ENCODE measurements at regions not wholly inside any gene's neighbourhood (a gene's known extent, or its start where the extent isn't known, plus 50 kb on each side); places are given as distances from the start of the nearest gene placed in this dataset.

- DNase-seq (ENCODE audit: low read depth in 6 of 9, low spot score in 9 of 9), result no peak
- Histone ChIP-seq H3K27me3 (ENCODE audit: control insufficient read depth in 2 of 2, insufficient read depth in 1 of 2, low read length in 1 of 2) (no peaks in the 10 kb centered on the region), H3K4me1 (ENCODE audit: control insufficient read depth in 2 of 2, insufficient read depth in 2 of 2, low read length in 2 of 2) (no peaks in the 10 kb centered on the region), H3K9me3 (ENCODE audit: control insufficient read depth in 2 of 2, insufficient read depth in 1 of 2, low read length in 1 of 2) (no peaks in the 10 kb centered on the region), H3K36me3 (ENCODE audit: control insufficient read depth in 2 of 2, insufficient read depth in 2 of 2, low read length in 1 of 2) (no peaks in the 10 kb centered on the region), H3K4me3 (ENCODE audit: low read length in 2 of 2) (no peak overlapping the region), H3K27ac (ENCODE audit: low read depth in 1 of 2, low read length in 1 of 2) (no peak overlapping the region)
These were observed 125.9 kb upstream of the SLC7A14 start for GRCh38 chr3:170711786-170712185.

- 100% methylated on average over 1 of the region's 1 CpG for WGBS
- no peaks in the 10 kb centered on the region for H3K4me1 ChIP-seq (ENCODE audit: control insufficient read depth in 2 of 2, insufficient read depth in 2 of 2, low read length in 2 of 2)
- no peaks in the 10 kb centered on the region for H3K9me3 ChIP-seq (ENCODE audit: control insufficient read depth in 2 of 2, insufficient read depth in 1 of 2, low read length in 1 of 2)
- no peaks in the 10 kb centered on the region for H3K27me3 ChIP-seq (ENCODE audit: control insufficient read depth in 2 of 2, insufficient read depth in 1 of 2, low read length in 1 of 2)
- no peak overlapping the region for H3K4me3 ChIP-seq (ENCODE audit: low read length in 2 of 2)
- H3K36me3 ChIP-seq (ENCODE audit: control insufficient read depth in 2 of 2, insufficient read depth in 2 of 2, low read length in 1 of 2), result no peaks in the 10 kb centered on the region
- no peak for DNase-seq (ENCODE audit: low read depth in 6 of 9, low spot score in 9 of 9)
- no peak overlapping the region for H3K27ac ChIP-seq (ENCODE audit: low read depth in 1 of 2, low read length in 1 of 2)
These were observed 123.2 kb upstream of the SLC7A14 start for GRCh38 chr3:170709046-170709445.

GRCh38 chr3:170707899-170708298 lies 122.0 kb upstream of the SLC7A14 start:
- no peak overlapping the region for H3K27ac ChIP-seq (ENCODE audit: low read depth in 1 of 2, low read length in 1 of 2)
- 89% methylated on average over 2 of the region's 2 CpGs for WGBS

GRCh38 chr3:170705131-170705530 lies 119.3 kb upstream of the SLC7A14 start:
- DNase-seq (ENCODE audit: low read depth in 6 of 9, low spot score in 9 of 9), result no peak
- Histone ChIP-seq H3K27me3 (ENCODE audit: control insufficient read depth in 2 of 2, insufficient read depth in 1 of 2, low read length in 1 of 2) (no peaks in the 10 kb centered on the region), H3K4me1 (ENCODE audit: control insufficient read depth in 2 of 2, insufficient read depth in 2 of 2, low read length in 2 of 2) (no peaks in the 10 kb centered on the region), H3K4me3 (ENCODE audit: low read length in 2 of 2) (no peak overlapping the region), H3K9me3 (ENCODE audit: control insufficient read depth in 2 of 2, insufficient read depth in 1 of 2, low read length in 1 of 2) (no peaks in the 10 kb centered on the region), H3K27ac (ENCODE audit: low read depth in 1 of 2, low read length in 1 of 2) (no peak overlapping the region), H3K36me3 (ENCODE audit: control insufficient read depth in 2 of 2, insufficient read depth in 2 of 2, low read length in 1 of 2) (no peaks in the 10 kb centered on the region)
- 75% methylated on average over 5 of the region's 5 CpGs for WGBS

More at GRCh38 chr3:170707899-170708298, 122.0 kb upstream of the SLC7A14 start:
- H3K4me1 ChIP-seq (ENCODE audit: control insufficient read depth in 2 of 2, insufficient read depth in 2 of 2, low read length in 2 of 2), result no peaks in the 10 kb centered on the region
- DNase-seq (ENCODE audit: low read depth in 6 of 9, low spot score in 9 of 9), result no peak
- no peaks in the 10 kb centered on the region for H3K9me3 ChIP-seq (ENCODE audit: control insufficient read depth in 2 of 2, insufficient read depth in 1 of 2, low read length in 1 of 2)
- H3K4me3 ChIP-seq (ENCODE audit: low read length in 2 of 2), result no peak overlapping the region
- H3K27me3 ChIP-seq (ENCODE audit: control insufficient read depth in 2 of 2, insufficient read depth in 1 of 2, low read length in 1 of 2), result no peaks in the 10 kb centered on the region
- H3K36me3 ChIP-seq (ENCODE audit: control insufficient read depth in 2 of 2, insufficient read depth in 2 of 2, low read length in 1 of 2), result no peaks in the 10 kb centered on the region

- no peaks in the 10 kb centered on the region for H3K36me3 ChIP-seq (ENCODE audit: control insufficient read depth in 2 of 2, insufficient read depth in 2 of 2, low read length in 1 of 2)
- no peaks in the 10 kb centered on the region for H3K27me3 ChIP-seq (ENCODE audit: control insufficient read depth in 2 of 2, insufficient read depth in 1 of 2, low read length in 1 of 2)
- no peaks in the 10 kb centered on the region for H3K9me3 ChIP-seq (ENCODE audit: control insufficient read depth in 2 of 2, insufficient read depth in 1 of 2, low read length in 1 of 2)
- H3K4me3 ChIP-seq (ENCODE audit: low read length in 2 of 2), result no peak overlapping the region
- H3K4me1 ChIP-seq (ENCODE audit: control insufficient read depth in 2 of 2, insufficient read depth in 2 of 2, low read length in 2 of 2), result no peaks in the 10 kb centered on the region
- DNase-seq (ENCODE audit: low read depth in 6 of 9, low spot score in 9 of 9), result no peak
- no peak overlapping the region for H3K27ac ChIP-seq (ENCODE audit: low read depth in 1 of 2, low read length in 1 of 2)
- WGBS, result 98% methylated on average over 1 of the region's 1 CpG
These were observed 117.3 kb upstream of the SLC7A14 start for GRCh38 chr3:170703121-170703588.

GRCh38 chr3:170701696-170702678 lies 116.1 kb upstream of the SLC7A14 start:
- Histone ChIP-seq H3K9me3 (ENCODE audit: control insufficient read depth in 2 of 2, insufficient read depth in 1 of 2, low read length in 1 of 2) (no peaks in the 10 kb centered on the region), H3K36me3 (ENCODE audit: control insufficient read depth in 2 of 2, insufficient read depth in 2 of 2, low read length in 1 of 2) (no peaks in the 10 kb centered on the region), H3K4me3 (ENCODE audit: low read length in 2 of 2) (no peak overlapping the region), H3K4me1 (ENCODE audit: control insufficient read depth in 2 of 2, insufficient read depth in 2 of 2, low read length in 2 of 2) (no peaks in the 10 kb centered on the region), H3K27me3 (ENCODE audit: control insufficient read depth in 2 of 2, insufficient read depth in 1 of 2, low read length in 1 of 2) (no peaks in the 10 kb centered on the region), H3K27ac (ENCODE audit: low read depth in 1 of 2, low read length in 1 of 2) (no peak overlapping the region)
- DNase-seq (ENCODE audit: low read depth in 6 of 9, low spot score in 9 of 9), result no peak
- WGBS, result 79% methylated on average over 4 of the region's 4 CpGs

GRCh38 chr3:170700054-170700404 lies 114.2 kb upstream of the SLC7A14 start:
- Histone ChIP-seq H3K27ac (ENCODE audit: low read depth in 1 of 2, low read length in 1 of 2) (no peak overlapping the region), H3K4me1 (ENCODE audit: control insufficient read depth in 2 of 2, insufficient read depth in 2 of 2, low read length in 2 of 2) (no peaks in the 10 kb centered on the region), H3K36me3 (ENCODE audit: control insufficient read depth in 2 of 2, insufficient read depth in 2 of 2, low read length in 1 of 2) (no peaks in the 10 kb centered on the region), H3K9me3 (ENCODE audit: control insufficient read depth in 2 of 2, insufficient read depth in 1 of 2, low read length in 1 of 2) (no peaks in the 10 kb centered on the region), H3K27me3 (ENCODE audit: control insufficient read depth in 2 of 2, insufficient read depth in 1 of 2, low read length in 1 of 2) (no peaks in the 10 kb centered on the region), H3K4me3 (ENCODE audit: low read length in 2 of 2) (no peak overlapping the region)
- WGBS, result 37% methylated on average over 1 of the region's 1 CpG
- DNase-seq (ENCODE audit: low read depth in 6 of 9, low spot score in 9 of 9), result no peak

- Histone ChIP-seq H3K36me3 (ENCODE audit: control insufficient read depth in 2 of 2, insufficient read depth in 2 of 2, low read length in 1 of 2) (no peaks in the 10 kb centered on the region), H3K9me3 (ENCODE audit: control insufficient read depth in 2 of 2, insufficient read depth in 1 of 2, low read length in 1 of 2) (no peaks in the 10 kb centered on the region), H3K27me3 (ENCODE audit: control insufficient read depth in 2 of 2, insufficient read depth in 1 of 2, low read length in 1 of 2) (no peaks in the 10 kb centered on the region), H3K4me3 (ENCODE audit: low read length in 2 of 2) (no peak overlapping the region), H3K4me1 (ENCODE audit: control insufficient read depth in 2 of 2, insufficient read depth in 2 of 2, low read length in 2 of 2) (no peaks in the 10 kb centered on the region), H3K27ac (ENCODE audit: low read depth in 1 of 2, low read length in 1 of 2) (no peak overlapping the region)
- WGBS, result 91% methylated on average over 8 of the region's 8 CpGs
- no peak for DNase-seq (ENCODE audit: low read depth in 6 of 9, low spot score in 9 of 9)
These were observed 113.5 kb upstream of the SLC7A14 start for GRCh38 chr3:170699158-170700053.

- no peak overlapping the region for H3K27ac ChIP-seq (ENCODE audit: low read depth in 1 of 2, low read length in 1 of 2)
- DNase-seq (ENCODE audit: low read depth in 6 of 9, low spot score in 9 of 9), result no peak
- H3K4me3 ChIP-seq (ENCODE audit: low read length in 2 of 2), result no peak overlapping the region
- H3K27me3 ChIP-seq (ENCODE audit: control insufficient read depth in 2 of 2, insufficient read depth in 1 of 2, low read length in 1 of 2), result no peaks in the 10 kb centered on the region
- no peaks in the 10 kb centered on the region for H3K9me3 ChIP-seq (ENCODE audit: control insufficient read depth in 2 of 2, insufficient read depth in 1 of 2, low read length in 1 of 2)
- H3K4me1 ChIP-seq (ENCODE audit: control insufficient read depth in 2 of 2, insufficient read depth in 2 of 2, low read length in 2 of 2), result no peaks in the 10 kb centered on the region
- H3K36me3 ChIP-seq (ENCODE audit: control insufficient read depth in 2 of 2, insufficient read depth in 2 of 2, low read length in 1 of 2), result no peaks in the 10 kb centered on the region
- WGBS, result 77% methylated on average over 3 of the region's 3 CpGs
These were observed 112.0 kb upstream of the SLC7A14 start for GRCh38 chr3:170697908-170698307.

All from thymus (tissue), 11 donors.